HK-2 (cell line): ENCODE measurements at regions not wholly inside any gene's neighbourhood (a gene's known extent, or its start where the extent isn't known, plus 50 kb on each side); places are given as distances from the start of the nearest gene placed in this dataset.
A peak's percentile ranks its signal among the peaks of the same experiment; 100 is the strongest.

Experiments
- DNase-seq: peaks from one replicate; pipeline ENCODE4 v3.0.0-alpha.2; 2018; ENCODE audit not compliant: unreplicated experiment

DNA sequence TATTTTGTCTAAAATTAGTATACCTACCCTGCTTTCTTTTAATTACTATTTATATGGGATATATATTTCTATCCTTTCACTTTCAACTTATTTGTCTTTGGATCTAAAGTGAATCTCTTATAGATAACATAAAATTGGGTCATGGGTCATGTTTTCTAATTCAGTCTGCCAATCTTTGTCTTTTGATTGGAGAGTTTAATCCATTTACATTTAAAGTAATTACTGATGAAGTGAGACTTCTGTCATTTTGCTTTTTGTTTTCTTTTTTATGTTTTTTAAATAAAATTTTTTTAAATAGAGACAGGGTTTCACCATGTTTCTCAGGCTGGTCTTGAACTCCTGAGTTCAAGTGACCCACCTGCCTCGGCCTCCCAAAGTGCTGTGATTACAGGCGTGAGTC lies 50.5 kb upstream of the PRDM1 start:
- no peak for DNase-seq

DNA sequence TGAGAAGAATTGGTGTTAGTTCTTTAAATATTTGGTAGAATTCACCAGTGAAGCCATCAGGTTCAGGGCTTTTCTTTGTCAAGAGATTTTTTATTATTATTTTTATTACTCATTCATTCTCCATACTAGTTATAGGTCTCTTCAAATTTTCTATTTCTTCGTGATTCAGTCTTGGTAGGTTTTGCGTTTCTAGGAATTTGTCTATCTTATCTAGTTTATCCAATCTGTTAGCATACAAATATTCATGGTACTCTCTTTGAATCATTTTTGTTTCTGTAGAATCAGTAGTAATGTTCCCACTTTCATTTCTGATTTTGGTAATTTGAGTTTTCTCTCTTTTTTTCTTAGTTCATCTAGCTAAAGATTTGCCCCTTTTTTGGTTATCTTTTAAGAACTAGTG lies 52.3 kb upstream of the PRDM1 start:
- no peak for DNase-seq

DNA sequence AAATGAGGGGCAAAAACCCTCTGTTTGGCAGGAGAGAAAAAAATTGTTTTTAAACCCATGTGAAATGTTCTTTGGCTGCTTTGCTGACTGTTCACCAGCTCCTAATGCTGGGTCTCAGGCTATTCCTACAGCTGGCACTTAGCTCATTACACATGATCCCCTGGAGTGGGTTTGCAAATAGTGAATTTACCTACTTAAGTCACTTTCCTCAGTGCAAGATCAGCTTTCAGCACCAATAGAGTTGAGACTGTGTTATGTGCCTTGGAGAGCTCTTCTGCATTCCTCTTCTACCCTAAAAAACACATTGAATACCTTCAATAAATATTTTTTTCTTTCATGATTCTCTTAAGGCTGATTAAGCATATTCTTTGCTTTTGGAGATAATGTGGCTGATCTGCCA lies 58.4 kb upstream of the PRDM1 start:
- no peak for DNase-seq

DNA sequence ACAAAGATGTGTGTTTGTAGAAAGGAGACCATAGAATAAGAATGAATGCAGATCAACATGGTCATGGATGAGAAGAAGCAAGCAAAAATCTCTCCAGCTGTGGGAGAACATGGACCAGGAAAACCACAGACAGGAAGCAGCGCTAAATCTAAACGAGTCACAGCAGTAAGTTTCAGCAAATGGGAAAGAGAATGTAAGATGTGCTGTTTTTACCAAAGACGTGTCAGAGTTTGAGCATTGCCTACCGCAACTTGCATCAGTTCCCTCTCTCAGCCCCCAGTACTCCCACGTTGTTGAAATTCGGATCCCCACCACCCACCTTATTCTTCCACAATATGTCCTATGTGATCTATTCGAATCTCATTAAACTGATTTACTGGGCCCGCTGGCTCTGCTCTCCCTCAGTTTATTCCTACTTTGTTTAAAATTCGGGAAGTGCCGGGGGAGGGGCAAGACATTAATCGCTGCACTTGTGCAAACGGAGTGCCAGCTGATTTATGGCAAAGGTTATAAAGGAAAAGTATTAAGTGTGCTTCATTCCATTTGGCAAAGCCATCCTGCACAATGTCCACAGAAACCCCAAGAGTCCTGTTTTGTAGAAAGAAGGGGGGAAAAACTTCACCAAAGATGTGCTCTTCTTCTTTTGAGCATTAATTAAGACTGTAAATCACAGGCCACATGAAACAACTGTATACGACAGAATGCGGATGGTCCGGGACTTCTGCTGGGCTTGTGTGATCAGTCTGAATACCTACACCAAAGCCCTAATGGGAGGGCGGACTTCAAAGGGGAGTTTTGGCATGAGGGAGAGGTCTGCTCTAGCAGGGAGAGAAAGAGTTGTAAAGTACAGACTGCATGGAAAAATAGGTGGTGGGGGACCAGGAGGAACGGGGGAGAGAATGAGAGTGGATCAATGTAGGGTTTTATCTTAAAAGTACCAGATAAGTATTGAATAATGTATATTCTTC lies 59.1 kb upstream of the PRDM1 start:
- DNase-seq = no peak

DNA sequence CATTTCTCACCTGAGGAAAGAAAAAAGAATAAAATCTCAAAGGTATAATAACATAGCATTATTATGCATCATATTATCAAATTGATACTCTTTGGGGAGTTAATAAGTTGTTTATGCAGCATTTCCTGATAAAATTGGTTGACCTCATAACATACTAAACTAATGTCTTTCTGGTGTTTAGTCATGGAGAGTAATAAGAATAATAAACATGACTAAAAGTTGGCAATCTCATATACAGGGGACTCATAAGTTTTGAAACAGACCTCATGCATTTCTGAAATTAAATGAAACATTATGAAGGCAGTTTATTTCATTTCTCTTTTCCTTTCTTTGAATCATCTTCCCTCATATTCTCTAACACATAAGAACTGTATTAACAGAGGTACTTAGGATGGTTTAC lies 60.5 kb upstream of the PRDM1 start:
- DNase-seq = no peak

DNA sequence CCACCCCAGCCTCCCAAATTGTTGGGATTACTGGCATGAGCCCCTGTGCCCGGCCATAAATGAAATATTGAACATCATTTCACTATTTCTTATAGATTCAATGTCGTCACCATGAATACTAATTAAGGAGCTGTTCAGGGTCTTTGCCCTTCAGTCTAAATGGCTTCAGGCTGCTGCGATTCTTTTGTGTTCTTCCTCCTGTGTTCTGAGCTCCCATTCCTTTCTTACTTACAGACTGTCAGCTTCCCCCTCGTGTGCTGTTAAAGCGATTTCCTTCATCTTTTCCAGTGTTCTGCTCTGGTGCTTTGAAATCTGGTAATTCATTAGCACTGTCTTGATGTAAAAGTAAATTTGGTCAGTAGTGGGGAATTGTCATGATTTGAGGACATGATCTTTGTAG lies 63.3 kb upstream of the PRDM1 start:
- no peak for DNase-seq

DNA sequence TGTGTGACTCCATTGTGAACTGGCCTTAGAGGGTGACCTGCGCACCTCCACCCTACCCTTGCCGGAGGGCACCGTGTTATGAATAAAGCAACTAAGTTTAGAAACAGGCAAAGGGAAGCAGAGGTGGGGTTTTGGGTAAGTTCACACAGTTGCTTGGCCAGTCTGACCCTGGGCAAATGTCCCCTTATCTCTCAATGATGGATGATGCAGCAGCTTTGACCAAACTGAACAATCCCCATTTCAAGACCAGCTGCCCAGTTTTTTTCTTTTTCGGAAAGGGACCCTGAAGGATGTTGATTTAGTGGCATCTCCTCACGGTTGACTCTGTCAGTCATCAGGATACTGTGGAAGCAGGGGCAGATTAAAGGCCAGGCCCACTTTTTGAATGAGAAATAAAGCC lies 68.7 kb upstream of the PRDM1 start:
- no peak for DNase-seq

DNA sequence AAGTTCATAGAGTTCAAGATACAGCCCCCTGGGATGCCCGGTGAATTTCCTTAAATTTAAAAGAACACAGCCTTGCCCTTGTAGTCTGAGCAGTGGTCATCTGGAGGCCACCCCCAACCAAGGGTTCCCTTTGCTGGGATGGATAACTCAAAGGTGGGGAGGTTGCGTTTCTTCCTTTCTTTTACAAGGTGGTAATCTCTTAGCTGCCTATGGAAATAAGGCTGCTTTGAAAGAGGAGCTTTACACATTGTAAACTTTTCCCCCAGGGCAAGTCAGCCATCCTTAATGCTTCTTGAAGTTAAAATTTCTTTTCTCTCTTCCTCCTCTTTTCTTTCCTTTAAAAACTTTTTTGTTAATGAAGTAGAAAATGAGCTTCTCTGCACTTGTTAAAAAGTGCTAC lies 71.2 kb upstream of the PRDM1 start:
- no peak for DNase-seq

DNA sequence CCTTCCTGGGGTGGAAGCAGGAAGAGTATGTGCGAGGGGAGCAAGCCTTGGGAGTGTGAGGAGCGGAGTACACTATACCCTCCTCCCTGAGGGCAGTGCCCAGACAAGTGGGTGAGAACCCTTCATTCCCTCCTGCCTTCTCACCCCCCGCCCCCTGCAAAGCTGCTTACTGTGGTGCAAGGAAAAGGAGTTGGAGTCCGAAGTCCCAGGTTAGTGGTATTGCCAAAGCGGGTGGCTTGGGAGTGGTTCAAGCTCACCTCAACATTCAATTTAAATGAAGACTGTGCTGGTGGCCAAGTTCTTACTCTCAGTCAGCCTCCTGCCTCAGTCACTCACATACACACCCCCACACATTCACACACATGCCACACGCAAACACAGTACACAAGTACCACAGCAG lies 74.7 kb upstream of the PRDM1 start:
- no peak for DNase-seq

DNA sequence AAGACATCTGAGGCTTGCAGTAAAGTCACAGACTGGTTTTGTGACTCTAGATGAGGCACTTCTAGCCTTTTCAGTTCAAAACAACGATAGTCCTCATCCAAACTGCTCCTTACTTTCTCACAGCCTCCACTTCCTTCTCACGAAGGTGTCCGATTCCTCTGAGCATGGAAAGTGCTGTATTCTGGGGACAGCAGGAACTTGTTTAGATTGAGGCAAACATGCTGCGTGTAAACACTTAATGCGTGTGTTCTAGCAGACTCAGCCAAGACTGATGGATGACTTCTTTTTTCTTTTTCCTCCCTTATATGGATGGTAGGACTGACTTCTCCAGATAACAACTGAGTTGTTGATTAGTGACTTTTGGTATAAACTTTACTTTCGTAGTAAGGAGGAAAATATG lies 80.2 kb upstream of the PRDM1 start:
- DNase-seq = no peak

DNA sequence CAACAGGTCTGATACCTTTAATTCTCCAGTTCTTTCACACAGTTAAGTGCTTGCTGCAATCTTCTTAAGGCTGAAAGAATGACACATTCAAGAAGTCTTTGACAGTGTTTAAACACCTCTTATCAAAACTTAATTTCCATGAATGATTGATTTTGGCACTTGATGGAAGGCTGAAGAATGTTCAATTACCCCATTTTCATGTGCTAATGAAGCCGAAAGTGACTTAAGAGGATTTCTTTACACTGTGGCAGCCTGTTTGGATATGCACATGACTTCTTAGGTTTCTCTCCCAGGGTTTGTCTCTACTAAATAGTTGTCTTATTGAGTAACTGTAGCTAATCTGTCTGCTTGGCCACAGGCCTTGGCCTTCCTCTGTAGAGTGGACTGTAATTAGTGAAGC lies 81.1 kb upstream of the PRDM1 start:
- no peak for DNase-seq

DNA sequence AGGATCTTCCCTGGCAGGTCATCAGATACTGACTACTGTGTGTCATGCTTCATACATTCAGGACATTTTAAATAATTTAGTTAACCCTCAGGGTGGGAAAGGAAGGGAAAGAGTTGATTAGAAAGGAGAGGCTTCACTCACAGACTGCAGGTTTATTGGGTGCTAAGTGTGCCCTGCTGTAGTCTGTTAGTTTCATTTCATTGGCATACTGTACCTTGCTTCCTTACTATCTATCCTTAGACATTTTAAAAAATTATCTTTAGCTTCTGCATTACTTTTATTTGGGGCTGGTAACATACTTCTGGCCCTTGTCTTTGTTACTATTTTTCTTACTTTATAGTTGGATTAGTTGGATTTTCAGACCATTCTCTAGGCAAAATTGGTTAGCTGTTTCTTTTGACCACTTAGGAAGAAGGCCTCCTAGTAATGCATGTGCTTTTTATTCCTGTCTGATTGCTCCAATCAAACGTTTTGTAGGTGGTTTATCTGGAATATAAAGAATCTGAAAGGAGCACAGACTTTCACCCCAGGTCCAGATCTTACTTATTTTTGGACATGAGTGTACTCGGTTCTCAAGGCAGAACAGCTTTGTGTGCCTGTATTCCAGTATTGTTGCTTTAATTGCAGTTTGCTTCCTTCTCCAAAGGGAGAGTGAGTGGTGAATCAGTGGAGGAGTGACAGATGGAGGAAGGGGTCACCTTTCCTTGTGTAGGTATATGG lies 82.7 kb upstream of the PRDM1 start:
- DNase-seq = no peak

DNA sequence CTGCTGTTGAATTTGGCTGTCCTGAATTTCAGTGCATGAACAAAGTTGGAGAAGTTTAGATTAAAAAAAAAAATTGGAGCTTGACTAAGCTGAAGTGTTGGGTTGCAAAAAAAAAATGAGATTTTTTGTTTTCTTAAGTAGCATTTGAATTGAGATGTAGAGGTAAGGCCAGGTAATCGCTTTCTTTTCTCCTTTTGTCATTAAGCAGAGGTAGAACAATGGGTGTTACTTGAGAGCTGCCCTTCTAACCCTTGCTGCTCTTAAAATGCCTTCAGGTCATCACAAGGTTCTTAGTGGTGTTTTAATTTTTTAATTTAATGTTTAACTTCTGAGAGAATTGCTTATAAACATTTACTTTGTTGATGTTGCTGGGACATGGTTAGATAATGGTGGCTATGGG lies 84.1 kb upstream of the PRDM1 start:
- no peak for DNase-seq

DNA sequence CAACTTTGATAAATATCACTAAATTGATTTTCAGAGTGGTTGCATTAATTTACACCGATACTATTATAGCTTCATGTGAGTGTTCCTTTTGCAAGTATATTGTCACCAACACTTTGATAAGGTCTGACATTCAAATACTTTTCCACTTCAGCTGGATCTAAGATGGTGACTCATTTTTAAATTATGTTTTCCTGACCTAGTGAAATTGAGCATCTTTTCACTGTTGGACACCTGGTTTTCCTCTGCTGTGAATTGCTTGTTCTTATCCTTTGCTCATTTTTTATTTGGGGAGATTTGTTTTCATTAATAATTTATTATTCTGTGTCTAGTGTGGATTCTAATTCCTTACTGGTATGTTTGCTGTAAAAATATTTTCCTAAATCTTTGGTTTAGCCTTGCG lies 85.2 kb upstream of the PRDM1 start:
- DNase-seq = no peak

DNA sequence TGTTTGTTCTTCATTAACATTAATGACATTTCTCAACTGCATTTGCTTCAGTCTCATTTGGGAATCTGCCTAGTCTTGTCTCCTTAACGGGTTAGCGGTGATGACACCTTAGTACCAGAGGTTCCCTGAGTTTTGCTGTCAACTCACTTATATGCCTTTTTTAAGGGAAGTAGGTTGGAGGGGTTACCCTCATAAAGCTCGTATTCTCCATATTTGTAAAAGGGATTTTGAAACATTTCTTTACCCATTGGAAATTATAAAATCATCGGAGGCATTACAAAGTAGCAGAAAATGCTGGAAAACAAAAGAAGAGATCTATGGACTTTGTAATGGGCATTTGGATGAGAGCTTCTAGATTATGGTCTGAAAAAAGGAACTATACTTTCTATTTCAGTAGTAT lies 88.7 kb upstream of the PRDM1 start:
- no peak for DNase-seq

DNA sequence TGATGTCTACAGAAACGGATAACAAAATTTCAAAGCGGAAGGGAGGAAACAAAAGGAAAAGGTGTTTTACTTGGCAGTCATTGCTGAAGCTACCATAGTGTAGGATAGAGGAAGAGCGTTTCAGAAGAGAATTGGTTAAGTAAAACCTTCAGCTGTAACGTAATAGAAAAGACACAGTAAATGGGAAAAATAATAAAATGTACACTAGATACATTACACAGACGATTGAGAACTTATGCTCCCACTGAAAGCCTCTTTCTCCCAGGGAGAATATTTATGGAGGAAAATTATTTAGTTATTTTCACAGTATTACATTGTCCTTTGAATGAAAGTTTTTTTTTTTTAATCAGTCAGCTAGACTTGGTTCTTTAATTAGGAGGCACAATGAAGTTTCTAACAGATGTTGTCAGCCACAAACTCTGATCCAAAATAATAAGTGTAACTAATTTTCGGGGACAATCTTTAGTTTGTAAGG lies 90.7 kb upstream of the PRDM1 start:
- no peak for DNase-seq

DNA sequence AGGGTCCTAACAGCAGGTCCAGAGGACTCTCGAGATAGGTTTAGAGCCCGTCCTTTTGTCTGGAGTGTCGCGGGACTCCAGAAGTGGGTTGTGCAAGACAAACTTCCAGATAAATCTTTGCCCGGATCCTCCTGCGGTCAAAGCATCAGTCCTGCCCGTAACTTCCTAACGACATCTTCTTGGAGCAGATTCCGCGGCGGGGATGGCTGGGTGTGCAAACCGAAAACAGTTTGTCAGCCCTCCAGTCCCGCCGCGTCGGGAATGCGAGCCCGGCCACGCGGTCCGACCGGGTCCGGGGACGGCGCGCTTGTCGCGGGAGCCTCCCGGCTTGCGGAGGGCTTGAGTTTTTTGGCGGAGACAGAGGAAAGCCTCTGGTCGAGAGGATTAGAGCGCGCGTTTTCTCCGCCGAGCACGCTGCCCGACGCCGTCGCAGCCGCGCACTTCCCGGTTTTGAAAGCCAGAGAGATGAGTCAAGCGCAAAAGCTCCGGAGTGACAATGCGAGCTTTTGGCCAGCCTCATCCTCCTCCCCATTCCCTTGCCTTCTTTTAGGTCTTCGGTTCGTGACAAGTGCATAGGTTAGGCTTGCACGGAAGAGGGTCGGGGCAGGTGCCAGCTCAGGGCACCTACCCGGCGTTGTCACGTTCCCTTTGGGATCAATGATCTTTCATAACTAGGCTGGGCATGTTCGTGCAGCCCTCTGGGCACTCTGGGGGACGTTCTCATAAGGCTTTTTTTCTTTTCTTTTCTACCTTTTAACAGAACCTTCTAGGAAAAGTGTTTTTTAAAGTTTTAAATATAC lies 91.3 kb upstream of the PRDM1 start:
- DNase-seq = peak; percentile 49

DNA sequence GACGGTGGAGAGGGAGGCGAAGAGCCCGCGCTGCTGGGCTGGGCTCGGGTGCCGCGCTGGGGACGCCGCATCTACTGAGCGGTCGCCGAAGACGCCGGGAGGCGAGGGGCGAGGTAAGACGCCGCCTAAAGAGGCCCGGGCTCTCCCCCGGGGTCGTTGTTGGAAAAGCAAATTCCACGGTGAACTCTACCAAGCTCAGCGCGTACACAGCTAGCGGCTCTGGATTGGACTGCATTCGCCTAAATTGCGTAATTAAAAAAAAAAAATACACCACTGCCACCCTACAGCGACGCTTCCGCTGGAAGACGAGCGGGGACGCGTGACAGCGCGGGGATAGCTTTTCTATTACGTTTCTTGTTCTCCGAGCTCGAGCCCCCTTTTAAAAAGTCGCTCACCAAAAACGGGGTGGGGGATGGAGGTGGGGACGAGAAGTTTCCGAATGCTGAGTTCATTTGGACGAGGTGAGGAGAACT lies 92.0 kb upstream of the PRDM1 start:
- no peak for DNase-seq

DNA sequence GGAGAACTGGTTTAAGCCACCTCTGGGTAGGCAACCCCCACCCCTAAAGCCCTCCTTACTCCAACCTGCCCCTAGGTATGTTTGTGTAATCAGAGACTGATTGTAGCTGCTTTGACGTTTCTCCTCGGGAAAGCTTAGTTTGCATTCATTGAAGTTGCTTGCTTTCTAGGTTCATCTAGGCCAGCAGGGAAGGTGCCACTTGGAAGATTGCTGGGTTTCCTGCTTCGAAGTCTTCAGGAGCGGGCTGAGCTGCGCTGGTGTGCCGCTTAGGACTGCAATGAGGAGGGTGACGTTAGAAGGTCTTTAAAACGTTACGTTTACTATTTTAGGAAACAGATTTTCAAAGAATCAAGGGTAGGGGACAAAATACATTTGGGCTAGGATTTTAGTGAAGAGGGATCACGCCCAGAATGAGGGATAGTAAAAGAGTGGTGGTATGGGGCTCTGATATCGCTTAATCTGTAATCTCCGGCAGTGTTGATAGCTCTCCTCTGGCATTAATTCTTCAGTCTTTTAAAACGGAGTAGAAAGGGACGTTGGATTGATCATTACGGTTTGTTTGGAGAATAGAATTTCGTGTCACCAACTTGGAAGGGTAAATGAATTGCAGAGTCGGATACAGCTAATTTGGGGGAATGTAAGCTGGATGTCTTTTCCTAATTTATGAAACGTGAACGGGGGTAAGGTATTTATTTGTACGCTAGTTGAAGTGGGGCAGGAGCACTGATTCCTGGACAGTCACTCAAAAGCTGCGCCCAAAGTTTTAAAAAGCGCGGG lies 92.6 kb upstream of the PRDM1 start:
- no peak for DNase-seq

DNA sequence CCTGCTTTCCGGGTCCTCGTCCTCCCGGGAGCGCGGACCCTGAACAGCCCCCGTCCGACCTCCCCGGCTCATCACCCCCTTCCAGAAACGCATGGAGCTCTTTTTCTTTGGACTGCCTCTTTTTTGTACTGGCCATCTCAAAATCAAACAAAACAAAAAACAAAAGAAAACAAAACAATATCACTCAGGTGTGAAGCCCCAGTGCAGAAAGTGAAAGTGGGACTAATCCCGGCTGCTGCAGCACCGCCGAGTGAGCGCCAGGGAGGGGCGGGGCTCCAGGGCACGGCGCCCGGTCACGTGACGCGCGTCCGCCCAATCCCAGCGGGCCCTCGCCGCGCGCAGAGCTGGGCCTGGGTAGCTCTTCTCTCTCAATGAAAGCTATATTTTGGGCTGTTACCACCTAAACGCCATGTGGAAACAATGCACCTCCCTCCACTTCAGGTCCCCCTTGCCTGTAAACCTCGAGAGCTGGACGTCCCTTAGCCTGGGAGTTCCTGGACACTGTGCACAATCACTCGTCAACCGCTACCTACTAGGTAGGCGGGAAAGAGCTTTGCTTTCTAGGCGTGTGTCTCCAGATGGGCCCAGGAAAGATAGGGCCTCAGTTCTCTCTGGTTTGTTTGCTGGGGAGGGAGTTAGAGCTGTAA lies 93.7 kb upstream of the PRDM1 start:
- peak; percentile 78 for DNase-seq
